VCaP (cell line): ENCODE measurements at regions not wholly inside any gene's neighbourhood (a gene's known extent, or its start where the extent isn't known, plus 50 kb on each side); places are given as distances from the start of the nearest gene placed in this dataset.

Experiments used
- H3K27ac ChIP-seq: fragments of 450-650 bp; 2 replicates; pipeline ENCODE4 v1.5.1; 2017
- CTCF ChIP-seq: fragments of 450-650 bp; conservative IDR thresholded peaks from 2 replicates; pipeline ENCODE4 v1.5.1; 2017; ENCODE audit warnings: mild to moderate bottlenecking, moderate library complexity

GRCh38 chr10:90363799-90364483 lies 493.9 kb downstream of the HTR7 start:
- no peak for TF ChIP-seq CTCF
- no peak overlapping the region for H3K27ac ChIP-seq

- no peak overlapping the region for H3K27ac ChIP-seq
- TF ChIP-seq CTCF, result no peak
Measured at GRCh38 chr10:90372451-90372850, 485.4 kb downstream of the HTR7 start.

- no peak overlapping the region for H3K27ac ChIP-seq
- TF ChIP-seq CTCF, result no peak
Measured at GRCh38 chr10:90373911-90374310, 483.9 kb downstream of the HTR7 start.

- no peak for TF ChIP-seq CTCF
- H3K27ac ChIP-seq, result no peak overlapping the region
Measured at GRCh38 chr10:90378524-90379076, 479.2 kb downstream of the HTR7 start.

- no peak overlapping the region for H3K27ac ChIP-seq
- no peak for TF ChIP-seq CTCF
Measured at GRCh38 chr10:90381468-90381867, 476.4 kb downstream of the HTR7 start.

GRCh38 chr10:90389876-90390275 lies 468.0 kb downstream of the HTR7 start:
- no peak overlapping the region for H3K27ac ChIP-seq
- no peak for TF ChIP-seq CTCF

GRCh38 chr10:90394311-90394710 lies 463.5 kb downstream of the HTR7 start:
- H3K27ac ChIP-seq, result no peak overlapping the region

More at GRCh38 chr10:90394311-90394710, 463.5 kb downstream of the HTR7 start:
- no peak for TF ChIP-seq CTCF
